Gastrocnemius medialis (tissue), 4 donors: ENCODE measurements at regions not wholly inside any gene's neighbourhood (a gene's known extent, or its start where the extent isn't known, plus 50 kb on each side); places are given as distances from the start of the nearest gene placed in this dataset.

Source experiments
- POLR2A ChIP-seq, 2 donors: fragments of 450-650 bp; IDR thresholded peaks; one replicate each; pipeline ENCODE4 v1.6.1; 2017; ENCODE audit warnings: antibody characterized with exemption in 2 of 2, mild to moderate bottlenecking in 2 of 2, moderate library complexity in 2 of 2
- TF ChIP-seq, protein P1 (sequence below), 5 experiments: fragments of 450-650 bp in 3 of 5; fragments of 200-600 bp in 2 of 5; sonication (generic) in 2 of 5; IDR thresholded peaks in 4 of 5; conservative IDR thresholded peaks in 1 of 5; 1 replicate in 4 of 5; 2 replicates in 1 of 5; pipeline ENCODE4 v1.5.1; 2016 to 2019; ENCODE audit warnings: antibody characterized with exemption in 5 of 5, mild to moderate bottlenecking in 3 of 5, moderate library complexity in 3 of 5

GRCh38 chrY:13094904-13095600, 190.4 kb downstream of the DDX3Y start:
- no peak for TF ChIP-seq POLR2A (IDR thresholded peaks at IDR 0.05)
- TF ChIP-seq, protein P1, sequence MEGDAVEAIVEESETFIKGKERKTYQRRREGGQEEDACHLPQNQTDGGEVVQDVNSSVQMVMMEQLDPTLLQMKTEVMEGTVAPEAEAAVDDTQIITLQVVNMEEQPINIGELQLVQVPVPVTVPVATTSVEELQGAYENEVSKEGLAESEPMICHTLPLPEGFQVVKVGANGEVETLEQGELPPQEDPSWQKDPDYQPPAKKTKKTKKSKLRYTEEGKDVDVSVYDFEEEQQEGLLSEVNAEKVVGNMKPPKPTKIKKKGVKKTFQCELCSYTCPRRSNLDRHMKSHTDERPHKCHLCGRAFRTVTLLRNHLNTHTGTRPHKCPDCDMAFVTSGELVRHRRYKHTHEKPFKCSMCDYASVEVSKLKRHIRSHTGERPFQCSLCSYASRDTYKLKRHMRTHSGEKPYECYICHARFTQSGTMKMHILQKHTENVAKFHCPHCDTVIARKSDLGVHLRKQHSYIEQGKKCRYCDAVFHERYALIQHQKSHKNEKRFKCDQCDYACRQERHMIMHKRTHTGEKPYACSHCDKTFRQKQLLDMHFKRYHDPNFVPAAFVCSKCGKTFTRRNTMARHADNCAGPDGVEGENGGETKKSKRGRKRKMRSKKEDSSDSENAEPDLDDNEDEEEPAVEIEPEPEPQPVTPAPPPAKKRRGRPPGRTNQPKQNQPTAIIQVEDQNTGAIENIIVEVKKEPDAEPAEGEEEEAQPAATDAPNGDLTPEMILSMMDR (IDR thresholded peaks at IDR 0.05 in 4 of 5, conservative IDR thresholded peaks at IDR 0.05 in 1 of 5): no peak
